A549 (cell line): ENCODE measurements at regions not wholly inside any gene's neighbourhood (a gene's known extent, or its start where the extent isn't known, plus 50 kb on each side); places are given as distances from the start of the nearest gene placed in this dataset.

Source experiments
- POLR2A ChIP-seq: IDR thresholded peaks from 2 replicates; pipeline ENCODE4 v1.6.1; 2012; ENCODE audit warnings: mild to moderate bottlenecking, low read length
- TF ChIP-seq, protein P1 (sequence below): fragments of >200 bp; sonication (Bioruptor Twin); formaldehyde crosslinking; IDR thresholded peaks from 3 replicates; pipeline ENCODE4 v1.5.1; 2016

DNA sequence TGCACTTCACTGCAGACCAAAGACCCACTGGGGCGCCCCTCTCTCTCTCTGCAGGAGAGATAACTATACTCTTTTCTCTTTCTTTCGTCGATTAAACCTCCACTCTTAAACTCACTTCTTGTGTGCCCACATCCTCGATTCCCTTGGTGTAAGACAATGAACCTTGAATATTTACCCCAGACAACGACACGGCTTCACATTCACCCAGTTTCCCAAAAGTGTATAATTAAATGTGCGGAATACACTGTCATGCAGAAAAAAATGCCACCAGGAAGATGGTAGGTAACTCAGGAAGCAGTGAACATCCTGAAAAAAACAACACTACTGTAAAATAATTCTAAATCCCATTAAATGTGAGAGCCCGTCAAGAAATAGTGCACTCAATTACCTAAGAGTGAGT lies 882.2 kb downstream of the TYW1 start:
- no peak for TF ChIP-seq POLR2A
- TF ChIP-seq, protein P1, sequence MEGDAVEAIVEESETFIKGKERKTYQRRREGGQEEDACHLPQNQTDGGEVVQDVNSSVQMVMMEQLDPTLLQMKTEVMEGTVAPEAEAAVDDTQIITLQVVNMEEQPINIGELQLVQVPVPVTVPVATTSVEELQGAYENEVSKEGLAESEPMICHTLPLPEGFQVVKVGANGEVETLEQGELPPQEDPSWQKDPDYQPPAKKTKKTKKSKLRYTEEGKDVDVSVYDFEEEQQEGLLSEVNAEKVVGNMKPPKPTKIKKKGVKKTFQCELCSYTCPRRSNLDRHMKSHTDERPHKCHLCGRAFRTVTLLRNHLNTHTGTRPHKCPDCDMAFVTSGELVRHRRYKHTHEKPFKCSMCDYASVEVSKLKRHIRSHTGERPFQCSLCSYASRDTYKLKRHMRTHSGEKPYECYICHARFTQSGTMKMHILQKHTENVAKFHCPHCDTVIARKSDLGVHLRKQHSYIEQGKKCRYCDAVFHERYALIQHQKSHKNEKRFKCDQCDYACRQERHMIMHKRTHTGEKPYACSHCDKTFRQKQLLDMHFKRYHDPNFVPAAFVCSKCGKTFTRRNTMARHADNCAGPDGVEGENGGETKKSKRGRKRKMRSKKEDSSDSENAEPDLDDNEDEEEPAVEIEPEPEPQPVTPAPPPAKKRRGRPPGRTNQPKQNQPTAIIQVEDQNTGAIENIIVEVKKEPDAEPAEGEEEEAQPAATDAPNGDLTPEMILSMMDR = no peak
